ENCODE measurements at regions not wholly inside any gene's neighbourhood (a gene's known extent, or its start where the extent isn't known, plus 50 kb on each side); places are given as distances from the start of the nearest gene placed in this dataset.
"Not testable (repeated sequence)": the region's sequence is repeated elsewhere in the genome, so short reads cannot be mapped to it uniquely, and the experiment has no call there.

GRCh38 chr2:89004238-89004637, 312.8 kb downstream of the RPIA start:
- DNase-seq = not testable (repeated sequence)

GRCh38 chr2:89020566-89020965, 329.1 kb downstream of the RPIA start:
- not testable (repeated sequence) for DNase-seq

- not testable (repeated sequence) for DNase-seq
These were observed 334.8 kb downstream of the RPIA start for GRCh38 chr2:89026296-89026695.

GRCh38 chr2:89027115-89027514, 335.6 kb downstream of the RPIA start:
- DNase-seq = not testable (repeated sequence)

- DNase-seq = not testable (repeated sequence)
These were observed 336.1 kb downstream of the RPIA start for GRCh38 chr2:89027536-89027935.

GRCh38 chr2:89029257-89029656, 337.8 kb downstream of the RPIA start:
- not testable (repeated sequence) for DNase-seq

- peak; percentile 73 for DNase-seq
These were observed 356.9 kb downstream of the RPIA start for GRCh38 chr2:89048138-89049066.

GRCh38 chr2:89058616-89059015, 367.1 kb downstream of the RPIA start:
- DNase-seq = not testable (repeated sequence)

- not testable (repeated sequence) for DNase-seq
These were observed 369.7 kb downstream of the RPIA start for GRCh38 chr2:89061174-89061573.

GRCh38 chr2:89076771-89077170, 385.3 kb downstream of the RPIA start:
- DNase-seq = not testable (repeated sequence)

- DNase-seq = not testable (repeated sequence)
These were observed 401.4 kb downstream of the RPIA start for GRCh38 chr2:89092911-89093310.

- DNase-seq = peak; percentile 0
These were observed 403.6 kb downstream of the RPIA start for GRCh38 chr2:89095060-89095459.

GRCh38 chr2:89102587-89102986, 411.1 kb downstream of the RPIA start:
- not testable (repeated sequence) for DNase-seq

- DNase-seq = not testable (repeated sequence)
These were observed 415.0 kb downstream of the RPIA start for GRCh38 chr2:89106369-89107019.

- peak; percentile 51 for DNase-seq
These were observed 421.0 kb downstream of the RPIA start for GRCh38 chr2:89112434-89112833.

GRCh38 chr2:89113286-89113685, 421.8 kb downstream of the RPIA start:
- peak; percentile 22 for DNase-seq

GRCh38 chr2:89129440-89129839, 438.0 kb downstream of the RPIA start:
- DNase-seq = not testable (repeated sequence)

- DNase-seq = not testable (repeated sequence)
These were observed 439.3 kb downstream of the RPIA start for GRCh38 chr2:89130665-89131308.

- not testable (repeated sequence) for DNase-seq
These were observed 451.5 kb downstream of the RPIA start for GRCh38 chr2:89142959-89143358.

- not testable (repeated sequence) for DNase-seq
These were observed 453.9 kb downstream of the RPIA start for GRCh38 chr2:89145342-89145741.

GRCh38 chr2:89148256-89148655, 456.8 kb downstream of the RPIA start:
- peak; percentile 12 for DNase-seq

- not testable (repeated sequence) for DNase-seq
These were observed 460.2 kb downstream of the RPIA start for GRCh38 chr2:89151699-89152098.

GRCh38 chr2:89152501-89152900, 461.0 kb downstream of the RPIA start:
- not testable (repeated sequence) for DNase-seq
